ENCODE measurements at regions not wholly inside any gene's neighbourhood (a gene's known extent, or its start where the extent isn't known, plus 50 kb on each side); places are given as distances from the start of the nearest gene placed in this dataset.
A peak's percentile ranks its signal among the peaks of the same experiment; 100 is the strongest.
"Not testable (repeated sequence)": the region's sequence is repeated elsewhere in the genome, so short reads cannot be mapped to it uniquely, and the experiment has no call there.

- no peak overlapping the region for H3K4me3 Mint-ChIP-seq
- H3K4me1 Mint-ChIP-seq = peaks cover 7% of the 10 kb centered on the region
- H3K27ac Mint-ChIP-seq (ENCODE audit: unreplicated experiment) = no peak overlapping the region
- TF ChIP-seq CTCF (conservative IDR thresholded peaks at IDR 0.05) = peak; percentile 67
- H3K27me3 Mint-ChIP-seq (ENCODE audit: low read depth) = no peaks in the 10 kb centered on the region
- H3K36me3 Mint-ChIP-seq (ENCODE audit: low read depth) = no peaks in the 10 kb centered on the region
- peaks cover 7% of the 10 kb centered on the region for H3K9me3 Mint-ChIP-seq
- DNase-seq (ENCODE audit: low read depth, low spot score) = peak; percentile 35
These were observed 373.3 kb upstream of the SEMA6A start for GRCh38 chr5:116947691-116948528.

GRCh38 chr5:116945613-116946382 is 371.2 kb upstream of the SEMA6A start:
- H3K27ac Mint-ChIP-seq (ENCODE audit: unreplicated experiment); H3K4me3 Mint-ChIP-seq; H3K4me1 Mint-ChIP-seq; H3K36me3 Mint-ChIP-seq (ENCODE audit: low read depth); H3K27me3 Mint-ChIP-seq (ENCODE audit: low read depth); DNase-seq (ENCODE audit: low read depth, low spot score); H3K9me3 Mint-ChIP-seq: not testable (repeated sequence)

- no peak for TF ChIP-seq CTCF (conservative IDR thresholded peaks at IDR 0.05)
- H3K27me3 Mint-ChIP-seq (ENCODE audit: low read depth) = no peaks in the 10 kb centered on the region
- no peak overlapping the region for H3K4me3 Mint-ChIP-seq
- peaks cover 4% of the 10 kb centered on the region for H3K4me1 Mint-ChIP-seq
- peaks cover 7% of the 10 kb centered on the region for H3K9me3 Mint-ChIP-seq
- DNase-seq (ENCODE audit: low read depth, low spot score) = no peak
- no peak overlapping the region for H3K27ac Mint-ChIP-seq (ENCODE audit: unreplicated experiment)
- H3K36me3 Mint-ChIP-seq (ENCODE audit: low read depth) = no peaks in the 10 kb centered on the region
These were observed 369.6 kb upstream of the SEMA6A start for GRCh38 chr5:116944183-116944582.

GRCh38 chr5:116942622-116943021 is 368.0 kb upstream of the SEMA6A start:
- H3K4me3 Mint-ChIP-seq = no peak overlapping the region
- H3K36me3 Mint-ChIP-seq (ENCODE audit: low read depth) = no peaks in the 10 kb centered on the region
- H3K4me1 Mint-ChIP-seq = peaks cover 15% of the 10 kb centered on the region
- DNase-seq (ENCODE audit: low read depth, low spot score) = no peak
- TF ChIP-seq CTCF (conservative IDR thresholded peaks at IDR 0.05) = no peak
- H3K27me3 Mint-ChIP-seq (ENCODE audit: low read depth) = no peaks in the 10 kb centered on the region
- H3K27ac Mint-ChIP-seq (ENCODE audit: unreplicated experiment) = no peak overlapping the region
- peaks cover 6% of the 10 kb centered on the region for H3K9me3 Mint-ChIP-seq

GRCh38 chr5:116939641-116940040 is 365.0 kb upstream of the SEMA6A start:
- TF ChIP-seq CTCF (conservative IDR thresholded peaks at IDR 0.05) = no peak
- peaks cover 15% of the 10 kb centered on the region for H3K4me1 Mint-ChIP-seq
- DNase-seq (ENCODE audit: low read depth, low spot score) = no peak
- H3K27me3 Mint-ChIP-seq (ENCODE audit: low read depth) = no peaks in the 10 kb centered on the region
- H3K27ac Mint-ChIP-seq (ENCODE audit: unreplicated experiment) = no peak overlapping the region
- peaks cover 1% of the 10 kb centered on the region for H3K9me3 Mint-ChIP-seq
- no peak overlapping the region for H3K4me3 Mint-ChIP-seq
- H3K36me3 Mint-ChIP-seq (ENCODE audit: low read depth) = no peaks in the 10 kb centered on the region

GRCh38 chr5:116938488-116938887 is 363.9 kb upstream of the SEMA6A start:
- H3K27me3 Mint-ChIP-seq (ENCODE audit: low read depth) = no peaks in the 10 kb centered on the region
- no peak for TF ChIP-seq CTCF (conservative IDR thresholded peaks at IDR 0.05)
- H3K9me3 Mint-ChIP-seq = peaks cover 3% of the 10 kb centered on the region
- H3K27ac Mint-ChIP-seq (ENCODE audit: unreplicated experiment) = peak overlapping the region; percentile 81
- peaks cover 15% of the 10 kb centered on the region for H3K4me1 Mint-ChIP-seq
- DNase-seq (ENCODE audit: low read depth, low spot score) = no peak
- no peak overlapping the region for H3K4me3 Mint-ChIP-seq
- no peaks in the 10 kb centered on the region for H3K36me3 Mint-ChIP-seq (ENCODE audit: low read depth)

Measured in neural crest cell (in vitro differentiated cells).